HCT116 (cell line): ENCODE measurements at regions not wholly inside any gene's neighbourhood (a gene's known extent, or its start where the extent isn't known, plus 50 kb on each side); places are given as distances from the start of the nearest gene placed in this dataset.

Source experiments
- ATAC-seq: fragments of 200-7000 bp; cut with Tn5 transposase; 2 replicates; pipeline ENCODE4 v1.9.1; 2020; ENCODE audit warnings: mild to moderate bottlenecking, moderate library complexity
- BruUV-seq: library from RNA; stranded (reverse); fragments of 400-500 nt; replicated peaks from 2 replicates; lab custom pipeline; 2021; lab: Mats Ljungman, UMichigan
- CTCF ChIA-PET: fragments of 300-600 bp; sonication (Branson Sonifier 250); formaldehyde crosslinking; loops from one replicate; lab custom pipeline; 2021; ENCODE audit warnings: antibody characterized with exemption; lab: Charles Lee
- POLR2A ChIA-PET: fragments of 300-600, 350-600 bp; sonication (Branson Sonifier 250); formaldehyde crosslinking; loops from one replicate; lab custom pipeline; 2021; ENCODE audit warnings: antibody characterized with exemption; lab: Charles Lee
- RAD21 ChIA-PET, 2 experiments: fragments of 300-600 bp; sonication (Branson Sonifier 250); formaldehyde crosslinking; loops; one replicate each; lab custom pipeline; 2023; ENCODE audit warnings: low total read pairs in 2 of 2; ENCODE audit not compliant: uncharacterized antibody in 2 of 2, unreplicated experiment in 2 of 2, low non-redundant PET in 1 of 2; lab: Charles Lee
- DNase-seq: peaks from one replicate; pipeline ENCODE4 v3.0.0-alpha.2; 2010; ENCODE audit warnings: low read depth, low spot score
- H2AFZ ChIP-seq: fragments of 200-600 bp; shearing (Covaris generic), sonication (generic); 2 replicates; pipeline ENCODE4 v1.6.1; 2017; ENCODE audit warnings: low read depth, mixed run types, mixed read lengths, antibody characterized with exemption, low read length; ENCODE audit not compliant: poor library complexity, severe bottlenecking
- H3K27ac ChIP-seq: 2 replicates; pipeline ENCODE4 v1.5.1; 2012; ENCODE audit warnings: low read depth, low read length
- H3K27me3 ChIP-seq: fragments of 200-600 bp; sonication (generic); 2 replicates; pipeline ENCODE4 v1.6.1; 2016; ENCODE audit warnings: mixed run types, low read length, mixed read lengths; ENCODE audit not compliant: insufficient read depth
- H3K36me3 ChIP-seq, 2 experiments: fragments of 200-500 bp in 1 of 2; fragments of 200-600 bp in 1 of 2; sonication (Bioruptor generic) in 1 of 2; sonication (generic) in 1 of 2; 2 replicates each; pipeline versions ENCODE4 v1.5.1 to v1.6.1; 2014 to 2016; ENCODE audit warnings: low read length in 2 of 2, inconsistent platforms in 1 of 2, mixed read lengths in 1 of 2, mixed run types in 1 of 2; ENCODE audit not compliant: insufficient read depth in 2 of 2, control insufficient read depth in 1 of 2
- H3K4me1 ChIP-seq, 2 experiments: fragments of 200-600 bp in 1 of 2; sonication (generic) in 1 of 2; 2 replicates each; pipeline versions ENCODE4 v1.5.1 to v1.6.1; 2012 to 2017; ENCODE audit warnings: low read length in 2 of 2, inconsistent platforms in 1 of 2, mild to moderate bottlenecking in 1 of 2, mixed read lengths in 1 of 2, mixed run types in 1 of 2, moderate library complexity in 1 of 2; ENCODE audit not compliant: insufficient read depth in 2 of 2, control insufficient read depth in 1 of 2
- H3K4me2 ChIP-seq: fragments of 200-600 bp; sonication (generic); 2 replicates; pipeline ENCODE4 v1.6.1; 2017; ENCODE audit warnings: mixed run types, low read length, mixed read lengths
- H3K4me3 ChIP-seq, 2 experiments: fragments of 200-600 bp in 1 of 2; sonication (generic) in 1 of 2; replicated peaks in 1 of 2; 2 replicates each; pipeline ENCODE4 v1.5.1; 2011 to 2016; ENCODE audit warnings: low read length in 2 of 2, control low read depth in 1 of 2, low read depth in 1 of 2, mild to moderate bottlenecking in 1 of 2, mixed read lengths in 1 of 2, mixed run types in 1 of 2
- H3K79me2 ChIP-seq: fragments of 200-600 bp; sonication (generic); 2 replicates; pipeline ENCODE4 v1.6.1; 2017; ENCODE audit warnings: mild to moderate bottlenecking, mixed run types, low read length, moderate library complexity, mixed read lengths; ENCODE audit not compliant: insufficient read depth
- H3K9ac ChIP-seq: fragments of 200-600 bp; sonication (generic); 2 replicates; pipeline ENCODE4 v1.6.1; 2016; ENCODE audit warnings: low read length, mixed read lengths
- H3K9me2 ChIP-seq: fragments of 200-600 bp; sonication (generic), shearing (Covaris generic); 2 replicates; pipeline ENCODE4 v1.6.1; 2017; ENCODE audit warnings: mixed run types, mild to moderate bottlenecking, moderate library complexity; ENCODE audit not compliant: insufficient read depth
- H3K9me3 ChIP-seq, 2 experiments: fragments of 200-500 bp in 1 of 2; fragments of 200-600 bp in 1 of 2; sonication (Bioruptor generic) in 1 of 2; sonication (generic) in 1 of 2; 2 replicates each; pipeline ENCODE4 v1.6.1; 2014 to 2017; ENCODE audit warnings: low read length in 2 of 2, mixed read lengths in 2 of 2, inconsistent platforms in 1 of 2, low read depth in 1 of 2, mild to moderate bottlenecking in 1 of 2, mixed run types in 1 of 2, moderate library complexity in 1 of 2; ENCODE audit not compliant: control insufficient read depth in 1 of 2, insufficient read depth in 1 of 2
- H4K20me1 ChIP-seq: fragments of 200-600 bp; sonication (generic), shearing (Covaris generic); 2 replicates; pipeline ENCODE4 v1.6.1; 2017; ENCODE audit warnings: mixed run types, mild to moderate bottlenecking, moderate library complexity; ENCODE audit not compliant: insufficient read depth
- ATF3 ChIP-seq: IDR thresholded peaks from 2 replicates; pipeline ENCODE4 v1.6.1; 2012
- CBX3 ChIP-seq: IDR thresholded peaks from 2 replicates; pipeline ENCODE4 v1.6.1; 2012; ENCODE audit warnings: low read depth
- CTCF ChIP-seq, 3 experiments: fragments of 200-600 bp in 1 of 3; sonication (generic) in 1 of 3; IDR thresholded peaks in 2 of 3; conservative IDR thresholded peaks in 1 of 3; 2 replicates each; pipeline ENCODE4 v1.5.1; 2012 to 2017; ENCODE audit warnings: low read depth in 2 of 3, low read length in 2 of 3, antibody characterized with exemption in 1 of 3, borderline replicate concordance in 1 of 3, control low read depth in 1 of 3, mild to moderate bottlenecking in 1 of 3, mixed read lengths in 1 of 3, mixed run types in 1 of 3, moderate library complexity in 1 of 3; ENCODE audit not compliant: insufficient read depth in 1 of 3
- ELF1 ChIP-seq: IDR thresholded peaks from 2 replicates; pipeline ENCODE4 v1.6.1; 2012; ENCODE audit warnings: low read depth, borderline replicate concordance
- EZH2 ChIP-seq: fragments of 200-600 bp; sonication (generic); IDR thresholded peaks from 2 replicates; pipeline ENCODE4 v1.6.1; 2017; ENCODE audit warnings: antibody characterized with exemption, mixed run types
- FOSL1 ChIP-seq: IDR thresholded peaks from 2 replicates; pipeline ENCODE4 v1.6.1; 2012; ENCODE audit warnings: low read depth
- MAX ChIP-seq: IDR thresholded peaks from 2 replicates; pipeline ENCODE4 v1.6.1; 2012
- POLR2A ChIP-seq: IDR thresholded peaks from 2 replicates; pipeline ENCODE4 v1.7.0; 2011; ENCODE audit warnings: borderline replicate concordance; ENCODE audit not compliant: insufficient read depth, insufficient read length; ENCODE audit errors: extremely low read depth
- POLR2AphosphoS5 ChIP-seq: IDR thresholded peaks from 2 replicates; pipeline ENCODE4 v1.6.1; 2011; ENCODE audit warnings: mild to moderate bottlenecking, low read depth, low read length, moderate library complexity
- RAD21 ChIP-seq: IDR thresholded peaks from 2 replicates; pipeline ENCODE4 v1.6.1; 2012; ENCODE audit warnings: low read depth, mild to moderate bottlenecking
- REST ChIP-seq: IDR thresholded peaks from 2 replicates; pipeline ENCODE4 v1.6.1; 2012; ENCODE audit warnings: low read depth
- SIN3A ChIP-seq: IDR thresholded peaks from 2 replicates; pipeline ENCODE4 v1.6.1; 2012; ENCODE audit warnings: low read depth
- SP1 ChIP-seq: IDR thresholded peaks from 2 replicates; pipeline ENCODE4 v1.6.1; 2012; ENCODE audit warnings: low read depth
- SRF ChIP-seq: IDR thresholded peaks from 2 replicates; pipeline ENCODE4 v1.6.1; 2012; ENCODE audit warnings: low read depth
- YY1 ChIP-seq: IDR thresholded peaks from 2 replicates; pipeline ENCODE4 v1.6.1; 2011; ENCODE audit warnings: low read length, low read depth, moderate library complexity, mild to moderate bottlenecking; ENCODE audit not compliant: insufficient replicate concordance; ENCODE audit errors: extremely low read depth
- ZBTB33 ChIP-seq: IDR thresholded peaks from 2 replicates; pipeline ENCODE4 v1.6.1; 2011; ENCODE audit warnings: mild to moderate bottlenecking, low read length, moderate library complexity; ENCODE audit not compliant: insufficient replicate concordance; ENCODE audit errors: extremely low read depth
- ZFX ChIP-seq: fragments of 450-650 bp; IDR thresholded peaks from 2 replicates; pipeline ENCODE4 v1.6.1; 2017
- ZNF274 ChIP-seq: fragments of 200-500 bp; sonication (Bioruptor generic); IDR thresholded peaks from 2 replicates; pipeline ENCODE4 v1.6.1; 2014; ENCODE audit warnings: mild to moderate bottlenecking, low read depth, low read length, inconsistent platforms
- intact Hi-C: fragments of 100-400 bp; cut with micrococcal nuclease; formaldehyde crosslinking; loops from 2 replicates; pipeline ENCODE4 v1.10.0; 2022

- Histone ChIP-seq H3K4me3 (no peak overlapping the region), H3K36me3 (no peaks in the 10 kb centered on the region), H3K4me2 (no peak overlapping the region), H3K9me2 (no peaks in the 10 kb centered on the region)
- no peak for ATAC-seq
- CTCF ChIA-PET: no interaction called here
- no peak for TF ChIP-seq ZFX
- TF ChIP-seq CTCF (IDR thresholded peaks at IDR 0.05 in 2 of 3, conservative IDR thresholded peaks at IDR 0.05 in 1 of 3; ENCODE audit: borderline replicate concordance in 1 of 3, insufficient read depth in 1 of 3, low read depth in 2 of 3, low read length in 2 of 3): no peak
- no peak for TF ChIP-seq ZNF274
- TF ChIP-seq REST: no peak
- TF ChIP-seq SIN3A: no peak
- TF ChIP-seq EZH2: no peak
- no peak for TF ChIP-seq FOSL1
- no peak for TF ChIP-seq ELF1
- TF ChIP-seq POLR2A: no peak
- TF ChIP-seq MAX: no peak
- TF ChIP-seq SRF: no peak
- TF ChIP-seq SP1: no peak
- no peak for TF ChIP-seq ATF3
- TF ChIP-seq YY1: no peak
- TF ChIP-seq RAD21: no peak
- no peak for TF ChIP-seq ZBTB33
- TF ChIP-seq POLR2AphosphoS5: no peak
- no peak for TF ChIP-seq CBX3
- TF ChIP-seq, all 23 proteins: peak for 0
- Histone ChIP-seq H3K9ac (no peak overlapping the region), H3K9me3 (no peaks in the 10 kb centered on the region), H3K79me2 (no peaks in the 10 kb centered on the region), H4K20me1 (no peaks in the 10 kb centered on the region), H3K27me3 (no peaks in the 10 kb centered on the region), H2AFZ (no peak overlapping the region), H3K4me1 (no peaks in the 10 kb centered on the region), H3K27ac (no peak overlapping the region)
- BruUV-seq: no TSS peak
- ChIA-PET POLR2A (no interaction called here), RAD21 (no interaction called here)
- intact Hi-C loops: no loop called here
- DNase-seq: no peak
Observed at GRCh38 chr12:17076028-17076744, 470.2 kb upstream of the LMO3 start.
